NB4 (cell line): ENCODE measurements at regions not wholly inside any gene's neighbourhood (a gene's known extent, or its start where the extent isn't known, plus 50 kb on each side); places are given as distances from the start of the nearest gene placed in this dataset.

Source experiments
- POLR2A ChIP-seq: IDR thresholded peaks from 2 replicates; pipeline ENCODE4 v1.6.1; 2011; ENCODE audit warnings: mild to moderate bottlenecking; ENCODE audit not compliant: insufficient read length; ENCODE audit errors: extremely low read depth
- TF ChIP-seq, protein P1 (sequence below): IDR thresholded peaks from one replicate; pipeline ENCODE4 v1.5.1; 2012; ENCODE audit warnings: low read depth, low read length

- TF ChIP-seq, protein P1, sequence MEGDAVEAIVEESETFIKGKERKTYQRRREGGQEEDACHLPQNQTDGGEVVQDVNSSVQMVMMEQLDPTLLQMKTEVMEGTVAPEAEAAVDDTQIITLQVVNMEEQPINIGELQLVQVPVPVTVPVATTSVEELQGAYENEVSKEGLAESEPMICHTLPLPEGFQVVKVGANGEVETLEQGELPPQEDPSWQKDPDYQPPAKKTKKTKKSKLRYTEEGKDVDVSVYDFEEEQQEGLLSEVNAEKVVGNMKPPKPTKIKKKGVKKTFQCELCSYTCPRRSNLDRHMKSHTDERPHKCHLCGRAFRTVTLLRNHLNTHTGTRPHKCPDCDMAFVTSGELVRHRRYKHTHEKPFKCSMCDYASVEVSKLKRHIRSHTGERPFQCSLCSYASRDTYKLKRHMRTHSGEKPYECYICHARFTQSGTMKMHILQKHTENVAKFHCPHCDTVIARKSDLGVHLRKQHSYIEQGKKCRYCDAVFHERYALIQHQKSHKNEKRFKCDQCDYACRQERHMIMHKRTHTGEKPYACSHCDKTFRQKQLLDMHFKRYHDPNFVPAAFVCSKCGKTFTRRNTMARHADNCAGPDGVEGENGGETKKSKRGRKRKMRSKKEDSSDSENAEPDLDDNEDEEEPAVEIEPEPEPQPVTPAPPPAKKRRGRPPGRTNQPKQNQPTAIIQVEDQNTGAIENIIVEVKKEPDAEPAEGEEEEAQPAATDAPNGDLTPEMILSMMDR: no peak
- TF ChIP-seq POLR2A: no peak
Observed at GRCh38 chr3:98962951-98963350, 61.5 kb upstream of the DCBLD2 start.
